Loucy (cell line): ENCODE measurements at regions not wholly inside any gene's neighbourhood (a gene's known extent, or its start where the extent isn't known, plus 50 kb on each side); places are given as distances from the start of the nearest gene placed in this dataset.

ENCODE experiments used
- H2AFZ ChIP-seq: fragments of 200-600 bp; sonication (generic); 2 replicates; pipeline ENCODE4 v1.6.0; 2016; ENCODE audit warnings: antibody characterized with exemption, mild to moderate bottlenecking, low read length, moderate library complexity
- H3F3A ChIP-seq: fragments of 200-600 bp; 2 replicates; pipeline ENCODE4 v1.6.0; 2016; ENCODE audit warnings: antibody characterized with exemption, low read depth, mild to moderate bottlenecking
- H3K27me3 ChIP-seq: fragments of 200-600 bp; sonication (generic); 2 replicates; pipeline ENCODE4 v1.6.1; 2014; ENCODE audit warnings: low read length, mild to moderate bottlenecking; ENCODE audit not compliant: insufficient read depth, poor library complexity, severe bottlenecking
- H3K36me3 ChIP-seq: fragments of 200-600 bp; sonication (generic); 2 replicates; pipeline ENCODE4 v1.6.1; 2016; ENCODE audit warnings: low read length; ENCODE audit not compliant: insufficient read depth
- H3K4me1 ChIP-seq: fragments of 200-600 bp; sonication (generic); 2 replicates; pipeline ENCODE4 v1.5.1; 2014; ENCODE audit warnings: low read length, mild to moderate bottlenecking; ENCODE audit not compliant: insufficient read depth, poor library complexity, severe bottlenecking
- H3K4me2 ChIP-seq: fragments of 200-600 bp; sonication (generic); 2 replicates; pipeline ENCODE4 v1.6.0; 2014; ENCODE audit warnings: antibody characterized with exemption, low read length, low read depth, mild to moderate bottlenecking; ENCODE audit not compliant: poor library complexity, severe bottlenecking
- H3K4me3 ChIP-seq: fragments of 200-600 bp; sonication (generic); 2 replicates; pipeline ENCODE4 v1.5.1; 2014; ENCODE audit warnings: low read length, mild to moderate bottlenecking, mixed read lengths; ENCODE audit not compliant: poor library complexity, severe bottlenecking
- H3K79me2 ChIP-seq: fragments of 200-600 bp; sonication (generic); 2 replicates; pipeline ENCODE4 v1.6.1; 2014; ENCODE audit warnings: low read length; ENCODE audit not compliant: insufficient read depth
- H3K9ac ChIP-seq: fragments of 200-600 bp; sonication (generic); 2 replicates; pipeline ENCODE4 v1.6.0; 2014; ENCODE audit warnings: mild to moderate bottlenecking, low read depth, low read length, moderate library complexity; ENCODE audit not compliant: poor library complexity, severe bottlenecking
- H3K9me2 ChIP-seq: fragments of 200-600 bp; sonication (generic); replicated peaks from 2 replicates; pipeline ENCODE4 v1.6.1; 2016; ENCODE audit warnings: low read depth, low read length, mixed read lengths
- H3K9me3 ChIP-seq: fragments of 200-600 bp; sonication (generic); 2 replicates; pipeline ENCODE4 v1.6.1; 2014; ENCODE audit warnings: mild to moderate bottlenecking, antibody characterized with exemption, low read length, low read depth; ENCODE audit not compliant: insufficient read depth
- H4K20me1 ChIP-seq: fragments of 200-600 bp; sonication (generic); 2 replicates; pipeline ENCODE4 v1.6.0; 2014; ENCODE audit warnings: antibody characterized with exemption, low read length, mild to moderate bottlenecking; ENCODE audit not compliant: insufficient read depth, poor library complexity, severe bottlenecking
- EZH2phosphoT487 ChIP-seq: fragments of 200-600 bp; IDR thresholded peaks from 2 replicates; pipeline ENCODE4 v1.6.1; 2018; ENCODE audit warnings: antibody characterized with exemption, mild to moderate bottlenecking, moderate library complexity, borderline replicate concordance
- TF ChIP-seq, protein P1 (sequence below): fragments of 200-600 bp; sonication (generic); conservative IDR thresholded peaks from 2 replicates; pipeline ENCODE4 v1.5.1; 2014; ENCODE audit warnings: mild to moderate bottlenecking, antibody characterized with exemption, low read length

GRCh38 chr3:144051211-144051610, 79.6 kb downstream of the DIPK2A start:
- Histone ChIP-seq H3K9me2 (no peaks in the 10 kb centered on the region; the same call in 1 of the 2 replicates), H3K27me3 (no peaks in the 10 kb centered on the region), H3F3A (no peaks in the 10 kb centered on the region), H3K4me2 (no peak overlapping the region), H3K79me2 (no peaks in the 10 kb centered on the region), H3K4me1 (no peaks in the 10 kb centered on the region), H4K20me1 (no peaks in the 10 kb centered on the region), H3K4me3 (no peak overlapping the region), H3K36me3 (no peaks in the 10 kb centered on the region), H2AFZ (no peak overlapping the region), H3K9ac (no peak overlapping the region), H3K9me3 (no peaks in the 10 kb centered on the region)
- TF ChIP-seq, protein P1, sequence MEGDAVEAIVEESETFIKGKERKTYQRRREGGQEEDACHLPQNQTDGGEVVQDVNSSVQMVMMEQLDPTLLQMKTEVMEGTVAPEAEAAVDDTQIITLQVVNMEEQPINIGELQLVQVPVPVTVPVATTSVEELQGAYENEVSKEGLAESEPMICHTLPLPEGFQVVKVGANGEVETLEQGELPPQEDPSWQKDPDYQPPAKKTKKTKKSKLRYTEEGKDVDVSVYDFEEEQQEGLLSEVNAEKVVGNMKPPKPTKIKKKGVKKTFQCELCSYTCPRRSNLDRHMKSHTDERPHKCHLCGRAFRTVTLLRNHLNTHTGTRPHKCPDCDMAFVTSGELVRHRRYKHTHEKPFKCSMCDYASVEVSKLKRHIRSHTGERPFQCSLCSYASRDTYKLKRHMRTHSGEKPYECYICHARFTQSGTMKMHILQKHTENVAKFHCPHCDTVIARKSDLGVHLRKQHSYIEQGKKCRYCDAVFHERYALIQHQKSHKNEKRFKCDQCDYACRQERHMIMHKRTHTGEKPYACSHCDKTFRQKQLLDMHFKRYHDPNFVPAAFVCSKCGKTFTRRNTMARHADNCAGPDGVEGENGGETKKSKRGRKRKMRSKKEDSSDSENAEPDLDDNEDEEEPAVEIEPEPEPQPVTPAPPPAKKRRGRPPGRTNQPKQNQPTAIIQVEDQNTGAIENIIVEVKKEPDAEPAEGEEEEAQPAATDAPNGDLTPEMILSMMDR = no peak
- no peak for TF ChIP-seq EZH2phosphoT487

- H3K27me3 ChIP-seq = no peaks in the 10 kb centered on the region
- no peaks in the 10 kb centered on the region for H3K79me2 ChIP-seq
- H3K4me2 ChIP-seq = no peak overlapping the region
- H3K9me2 ChIP-seq = no peaks in the 10 kb centered on the region; the same call in 1 of the 2 replicates
- H3K4me3 ChIP-seq = no peak overlapping the region
- no peaks in the 10 kb centered on the region for H3K9me3 ChIP-seq
- H3K36me3 ChIP-seq = no peaks in the 10 kb centered on the region
- H3K9ac ChIP-seq = no peak overlapping the region
- no peaks in the 10 kb centered on the region for H3K4me1 ChIP-seq
- no peaks in the 10 kb centered on the region for H4K20me1 ChIP-seq
- H2AFZ ChIP-seq = no peak overlapping the region
- H3F3A ChIP-seq = no peaks in the 10 kb centered on the region
- no peak for TF ChIP-seq EZH2phosphoT487
- TF ChIP-seq, protein P1 = no peak
These were observed 80.7 kb downstream of the DIPK2A start for GRCh38 chr3:144052275-144052674.

GRCh38 chr3:144053121-144053520, 81.5 kb downstream of the DIPK2A start:
- no peaks in the 10 kb centered on the region; the same call in 1 of the 2 replicates for H3K9me2 ChIP-seq
- H3K9me3 ChIP-seq = no peaks in the 10 kb centered on the region
- H2AFZ ChIP-seq = no peak overlapping the region
- no peak overlapping the region for H3K4me2 ChIP-seq
- H3K4me1 ChIP-seq = no peaks in the 10 kb centered on the region
- H3K36me3 ChIP-seq = no peaks in the 10 kb centered on the region
- no peak overlapping the region for H3K4me3 ChIP-seq
- no peaks in the 10 kb centered on the region for H3F3A ChIP-seq
- H3K79me2 ChIP-seq = no peaks in the 10 kb centered on the region
- no peak overlapping the region for H3K9ac ChIP-seq
- H3K27me3 ChIP-seq = no peaks in the 10 kb centered on the region
- H4K20me1 ChIP-seq = no peaks in the 10 kb centered on the region
- TF ChIP-seq, protein P1 = no peak
- TF ChIP-seq EZH2phosphoT487 = no peak
